GM12878 (cell line): ENCODE measurements at regions not wholly inside any gene's neighbourhood (a gene's known extent, or its start where the extent isn't known, plus 50 kb on each side); places are given as distances from the start of the nearest gene placed in this dataset.

ENCODE experiments used
- CBX5 ChIP-seq: sonication (generic); IDR thresholded peaks from 2 replicates; pipeline ENCODE4 v1.6.1; 2016; ENCODE audit warnings: low read depth, moderate library complexity, mild to moderate bottlenecking, inconsistent platforms
- CUX1 ChIP-seq: IDR thresholded peaks from 2 replicates; pipeline ENCODE4 v1.6.1; 2012; ENCODE audit warnings: improper control_type of control experiment, low read depth, low read length; ENCODE audit not compliant: insufficient replicate concordance
- EGR1 ChIP-seq, 2 experiments: IDR thresholded peaks; 1 replicate in 1 of 2; 2 replicates in 1 of 2; pipeline ENCODE4 v1.6.1; 2011 to 2012; ENCODE audit warnings: low read depth in 2 of 2, low read length in 2 of 2, borderline replicate concordance in 1 of 2, mild to moderate bottlenecking in 1 of 2, moderate library complexity in 1 of 2
- HDAC2 ChIP-seq: fragments of 200-600 bp; sonication (generic); IDR thresholded peaks from 2 replicates; pipeline ENCODE4 v1.6.1; 2017
- POU2F2 ChIP-seq: IDR thresholded peaks from 3 replicates; pipeline ENCODE4 v1.6.1; 2011; ENCODE audit warnings: low read depth, mild to moderate bottlenecking, low read length, borderline replicate concordance
- SIX5 ChIP-seq: IDR thresholded peaks from 2 replicates; pipeline ENCODE4 v1.6.1; 2011; ENCODE audit warnings: mild to moderate bottlenecking, low read depth, low read length, moderate library complexity; ENCODE audit not compliant: severe bottlenecking
- SREBF1 ChIP-seq: IDR thresholded peaks from 2 replicates; pipeline ENCODE4 v1.6.1; 2012; ENCODE audit warnings: mild to moderate bottlenecking, low read length
- TBL1XR1 ChIP-seq: IDR thresholded peaks from 2 replicates; pipeline ENCODE4 v1.6.1; 2012; ENCODE audit warnings: low read depth, low read length, improper control_type of control experiment
- ZBTB4 ChIP-seq: fragments of 450-650 bp; formaldehyde crosslinking; IDR thresholded peaks from 2 replicates; pipeline ENCODE4 v1.4.0; 2022; ENCODE audit warnings: mild to moderate bottlenecking, moderate library complexity
- TF ChIP-seq, protein P1 (sequence below): IDR thresholded peaks from 2 replicates; pipeline ENCODE4 v1.6.1; 2011; ENCODE audit warnings: low read depth, low read length, improper control_type of control experiment, borderline replicate concordance

- TF ChIP-seq ZBTB4 (CRISPR knock-in tag) (no peak), CBX5 (no peak), CUX1 (no peak), SIX5 (no peak), SREBF1 (no peak), POU2F2 (no peak), HDAC2 (no peak), EGR1 (IDR thresholded peaks at IDR 0.05; ENCODE audit: borderline replicate concordance in 1 of 2, low read depth in 2 of 2, low read length in 2 of 2) (no peak), TBL1XR1 (no peak)
- TF ChIP-seq, protein P1, sequence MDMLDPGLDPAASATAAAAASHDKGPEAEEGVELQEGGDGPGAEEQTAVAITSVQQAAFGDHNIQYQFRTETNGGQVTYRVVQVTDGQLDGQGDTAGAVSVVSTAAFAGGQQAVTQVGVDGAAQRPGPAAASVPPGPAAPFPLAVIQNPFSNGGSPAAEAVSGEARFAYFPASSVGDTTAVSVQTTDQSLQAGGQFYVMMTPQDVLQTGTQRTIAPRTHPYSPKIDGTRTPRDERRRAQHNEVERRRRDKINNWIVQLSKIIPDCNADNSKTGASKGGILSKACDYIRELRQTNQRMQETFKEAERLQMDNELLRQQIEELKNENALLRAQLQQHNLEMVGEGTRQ = no peak
Observed at GRCh38 chr10:3414667-3415023, 242.1 kb upstream of the PITRM1 start (continued).
